Peyer's patch (tissue), 4 donors: ENCODE measurements at regions not wholly inside any gene's neighbourhood (a gene's known extent, or its start where the extent isn't known, plus 50 kb on each side); places are given as distances from the start of the nearest gene placed in this dataset.

Experiments
- CTCF ChIP-seq, 6 experiments: fragments of 450-650 bp in 4 of 6; fragments of 200-600 bp in 2 of 6; sonication (generic) in 1 of 6; IDR thresholded peaks; one replicate each; pipeline ENCODE4 v1.5.1; 2017 to 2019; ENCODE audit warnings: antibody characterized with exemption in 6 of 6, mild to moderate bottlenecking in 3 of 6, moderate library complexity in 1 of 6
- POLR2A ChIP-seq, 2 donors: fragments of 450-650 bp; IDR thresholded peaks; one replicate each; pipeline ENCODE4 v1.5.1; 2017; ENCODE audit warnings: antibody characterized with exemption in 2 of 2, mild to moderate bottlenecking in 2 of 2, moderate library complexity in 2 of 2

- TF ChIP-seq POLR2A (IDR thresholded peaks at IDR 0.05) (no peak), CTCF (IDR thresholded peaks at IDR 0.05) (no peak)
Measured at GRCh38 chr3:25367025-25367424, 61.0 kb upstream of the RARB start.
